ENCODE measurements at regions not wholly inside any gene's neighbourhood (a gene's known extent, or its start where the extent isn't known, plus 50 kb on each side); places are given as distances from the start of the nearest gene placed in this dataset.

- DNase-seq (ENCODE audit: low spot score): no peak
These were observed 411.4 kb downstream of the CCDC91 start for GRCh38 chr12:28601570-28602058.

DNA sequence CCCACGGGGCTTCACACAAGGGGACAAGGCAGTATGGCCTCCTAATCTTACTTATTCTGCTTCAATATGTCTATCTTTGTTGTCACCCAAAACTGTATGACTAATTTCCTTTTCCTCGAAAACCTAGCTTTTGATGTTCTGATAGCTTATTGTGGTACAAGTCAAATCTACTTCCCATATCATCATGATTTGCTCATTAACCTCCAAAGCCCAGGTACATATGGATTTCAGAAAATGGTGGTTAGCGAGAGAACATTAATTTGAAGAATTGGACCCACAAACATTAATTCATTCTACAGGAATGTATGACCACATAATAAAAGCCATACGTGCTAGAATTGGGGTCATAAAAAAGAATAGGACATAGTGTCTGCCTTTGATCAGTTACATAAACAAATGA, 412.5 kb downstream of the CCDC91 start:
- no peak for DNase-seq (ENCODE audit: low spot score)

- no peak for DNase-seq (ENCODE audit: low spot score)
These were observed 413.0 kb downstream of the CCDC91 start for GRCh38 chr12:28603239-28603638.

DNA sequence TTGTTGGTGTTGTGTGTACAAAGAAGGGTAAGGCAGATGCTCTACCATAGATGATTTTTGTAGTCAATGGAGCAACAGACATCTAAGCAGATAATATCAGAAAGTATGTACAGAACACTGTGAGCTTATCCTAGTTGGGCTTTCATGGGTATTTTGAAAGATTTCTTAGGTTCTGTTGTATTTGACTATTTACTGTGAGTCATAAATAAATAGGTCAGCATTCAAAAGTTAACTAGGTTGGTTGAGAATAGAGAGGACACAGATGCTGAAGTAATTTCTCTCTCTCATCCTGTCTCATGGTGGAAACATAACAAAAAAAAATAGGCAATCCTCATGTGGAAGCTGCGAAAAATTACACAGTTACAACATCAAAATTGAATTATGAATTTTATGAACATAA, 413.5 kb downstream of the CCDC91 start:
- DNase-seq (ENCODE audit: low spot score): no peak

DNA sequence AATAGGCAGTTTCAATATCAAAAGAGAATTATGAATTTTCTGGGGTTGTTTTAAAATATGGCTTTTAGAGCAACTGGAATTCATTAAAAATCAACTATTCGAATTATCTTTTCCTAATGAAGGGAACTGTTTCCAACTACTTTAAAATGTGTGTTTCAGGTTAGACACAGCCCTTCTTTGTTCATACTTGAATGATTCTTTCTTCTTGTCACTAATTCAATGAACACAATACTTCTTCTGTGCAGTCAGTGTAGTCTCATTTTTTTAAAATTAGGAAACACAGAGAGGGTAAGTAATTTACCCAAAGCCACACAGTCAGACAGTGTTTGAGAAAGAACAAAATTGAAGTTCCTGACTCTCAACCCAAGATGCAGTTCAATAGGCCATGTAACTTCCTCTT, 414.0 kb downstream of the CCDC91 start:
- no peak for DNase-seq (ENCODE audit: low spot score)

GRCh38 chr12:28606967-28607557, 416.8 kb downstream of the CCDC91 start:
- DNase-seq (ENCODE audit: low spot score): no peak

DNA sequence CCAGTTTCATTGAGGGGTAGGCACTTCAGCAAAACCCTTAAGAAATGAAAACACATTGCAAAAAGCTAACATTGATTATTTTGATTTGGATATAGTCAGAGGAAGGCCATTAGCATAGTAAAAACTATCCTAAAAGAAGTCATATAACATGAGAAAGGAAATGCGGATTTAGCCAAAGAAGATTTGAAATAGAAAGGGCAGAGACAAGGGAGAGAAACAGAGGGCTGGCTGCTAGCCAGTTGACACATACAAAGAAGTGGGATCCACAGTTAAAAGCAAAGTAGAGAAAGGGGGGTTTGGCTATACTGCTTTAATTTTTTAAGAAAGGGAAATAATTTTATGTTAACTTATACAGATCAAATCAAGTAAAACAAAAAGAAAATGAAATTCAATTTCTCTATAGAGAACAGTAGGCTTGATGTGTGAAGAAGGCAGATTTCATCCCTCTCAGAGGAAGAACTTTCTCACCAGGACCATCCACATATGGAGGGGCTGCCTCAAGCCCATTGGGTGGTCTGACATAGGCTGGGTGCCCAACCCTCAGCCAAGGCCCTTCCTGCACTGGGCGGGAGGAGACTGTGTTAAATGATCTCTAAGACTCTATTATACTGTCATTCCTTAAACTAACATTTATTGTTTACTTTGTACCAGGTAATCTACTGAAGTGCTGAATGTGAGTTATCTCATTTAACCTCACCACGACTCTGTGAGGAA, 420.3 kb downstream of the CCDC91 start:
- no peak for DNase-seq (ENCODE audit: low spot score)

GRCh38 chr12:28611115-28611435, 420.8 kb downstream of the CCDC91 start:
- peak; percentile 70 for DNase-seq (ENCODE audit: low spot score)

- no peak for DNase-seq (ENCODE audit: low spot score)
These were observed 421.2 kb downstream of the CCDC91 start for GRCh38 chr12:28611449-28611848.

DNA sequence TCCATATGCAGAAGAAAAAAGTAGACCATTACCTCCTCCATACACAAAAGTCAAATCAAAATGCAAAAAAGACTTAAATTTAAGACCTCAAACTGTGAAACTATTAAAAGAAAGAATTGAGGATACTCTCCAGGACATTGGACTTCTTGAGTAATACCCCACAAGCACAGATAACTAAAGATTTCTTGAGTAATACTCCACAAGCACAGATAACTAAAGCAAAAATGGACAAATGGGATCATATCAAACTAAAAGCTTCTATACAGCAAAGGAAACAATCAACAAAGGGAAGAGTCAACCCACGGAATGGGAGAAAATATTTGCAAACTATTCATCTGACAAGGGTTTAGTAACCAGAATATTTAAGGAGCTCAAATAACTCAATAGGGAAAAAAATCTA, 427.9 kb downstream of the CCDC91 start:
- no peak for DNase-seq (ENCODE audit: low spot score)

- no peak for DNase-seq (ENCODE audit: low spot score)
These were observed 428.5 kb downstream of the CCDC91 start for GRCh38 chr12:28618772-28619171.

GRCh38 chr12:28620281-28620680, 430.0 kb downstream of the CCDC91 start:
- DNase-seq (ENCODE audit: low spot score): no peak

DNA sequence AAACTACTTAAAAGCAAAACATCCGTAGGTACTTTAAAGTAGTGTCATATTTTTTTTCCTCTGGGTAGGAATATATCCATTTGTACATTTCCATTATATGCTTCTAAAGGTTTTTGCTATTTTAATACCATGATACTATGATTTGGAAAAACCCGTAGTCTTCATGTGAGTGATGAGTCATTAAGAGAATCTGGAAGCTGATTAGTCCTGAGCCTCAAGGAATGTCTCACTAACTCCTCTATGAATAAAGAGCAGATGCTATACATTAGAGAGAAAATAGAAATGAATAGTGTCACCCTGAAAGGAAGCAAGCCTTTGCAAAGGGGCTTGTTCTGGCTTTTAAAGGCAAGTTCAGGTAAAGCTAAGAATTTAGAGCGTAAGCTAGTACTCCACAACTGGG, 432.1 kb downstream of the CCDC91 start:
- peak; percentile 56 for DNase-seq (ENCODE audit: low spot score)

DNA sequence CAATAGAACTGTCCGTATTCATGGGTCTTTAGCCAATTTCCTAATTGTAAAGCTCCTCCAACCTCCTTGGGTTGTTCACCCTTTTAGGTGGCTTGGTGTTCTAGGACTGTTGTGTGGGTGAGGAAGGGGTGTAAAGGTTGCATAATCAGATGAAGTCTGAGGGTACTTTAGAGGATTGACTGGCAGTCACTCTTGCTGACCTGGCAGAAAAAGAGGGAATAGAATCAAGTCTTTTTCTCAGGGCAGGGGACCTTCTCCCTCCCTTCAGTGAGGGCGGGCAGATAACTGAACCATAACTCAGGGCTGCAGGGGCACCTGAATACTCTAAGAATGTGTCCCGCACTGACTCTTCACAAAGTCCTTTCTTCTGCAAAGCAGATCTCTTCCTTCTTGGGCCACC, 436.2 kb downstream of the CCDC91 start:
- DNase-seq (ENCODE audit: low spot score): no peak

- DNase-seq (ENCODE audit: low spot score): no peak
These were observed 439.4 kb downstream of the CCDC91 start for GRCh38 chr12:28629691-28630090.

- peak; percentile 9 for DNase-seq (ENCODE audit: low spot score)
These were observed 441.6 kb downstream of the CCDC91 start for GRCh38 chr12:28631831-28632230.

DNA sequence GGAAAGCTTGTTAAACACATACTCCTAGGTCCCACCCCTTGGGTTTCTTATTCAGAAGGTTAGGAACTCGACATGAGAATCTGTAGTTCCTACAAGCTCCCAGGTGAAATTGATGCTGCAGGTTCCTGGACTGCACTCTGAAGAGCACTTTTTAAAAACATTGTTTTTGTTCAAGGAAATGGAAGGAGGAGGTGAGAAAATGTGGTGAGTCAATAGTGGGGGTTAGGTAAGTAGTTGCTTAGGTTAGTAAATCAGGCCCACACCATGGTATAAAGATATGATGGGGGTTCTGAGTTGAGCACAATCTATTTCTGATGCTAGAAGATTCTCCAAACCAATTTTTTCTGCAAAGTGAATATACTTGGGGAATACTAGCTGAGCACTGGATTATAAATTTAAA, 450.3 kb downstream of the CCDC91 start:
- no peak for DNase-seq (ENCODE audit: low spot score)

DNA sequence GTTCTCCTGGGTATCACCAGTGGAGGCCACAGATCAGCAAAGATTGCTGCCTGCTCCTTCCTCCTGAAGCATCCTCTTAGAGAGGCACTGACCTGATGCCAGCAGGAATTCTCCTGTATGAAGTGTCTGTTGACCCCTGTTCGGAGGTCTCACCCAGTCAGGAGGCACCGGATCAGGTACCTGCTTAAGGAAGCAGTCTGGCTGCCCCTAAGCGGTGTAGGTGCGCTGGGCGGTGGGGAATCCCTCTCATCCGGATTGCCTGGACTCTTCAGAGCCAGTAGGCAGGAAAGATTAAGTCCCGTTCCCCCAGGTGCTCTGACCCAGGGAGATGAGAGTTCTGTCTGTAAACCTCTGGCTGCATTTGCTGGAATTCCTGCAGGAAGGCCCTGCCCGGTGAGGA, 455.2 kb downstream of the CCDC91 start:
- DNase-seq (ENCODE audit: low spot score): no peak

DNA sequence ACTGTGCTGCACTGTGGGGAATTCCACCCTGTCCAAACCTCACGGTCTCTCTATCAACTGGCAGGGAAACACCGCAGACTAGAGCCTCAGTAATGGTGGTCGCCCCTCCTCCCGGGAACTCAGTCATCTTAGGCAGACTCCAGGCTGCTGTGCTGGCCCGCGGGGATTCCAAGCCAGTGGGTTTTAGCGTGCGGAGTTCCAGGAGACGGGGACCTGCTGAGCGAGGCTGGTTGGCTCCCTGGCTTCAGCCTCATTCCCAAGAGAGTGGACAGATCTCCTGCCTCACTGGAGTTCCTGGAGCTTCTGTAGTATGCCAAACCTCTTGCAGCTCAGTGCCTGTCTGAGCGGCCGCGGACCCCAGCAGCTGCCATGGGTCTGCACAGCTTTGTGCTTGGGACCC, 455.6 kb downstream of the CCDC91 start:
- no peak for DNase-seq (ENCODE audit: low spot score)

DNA sequence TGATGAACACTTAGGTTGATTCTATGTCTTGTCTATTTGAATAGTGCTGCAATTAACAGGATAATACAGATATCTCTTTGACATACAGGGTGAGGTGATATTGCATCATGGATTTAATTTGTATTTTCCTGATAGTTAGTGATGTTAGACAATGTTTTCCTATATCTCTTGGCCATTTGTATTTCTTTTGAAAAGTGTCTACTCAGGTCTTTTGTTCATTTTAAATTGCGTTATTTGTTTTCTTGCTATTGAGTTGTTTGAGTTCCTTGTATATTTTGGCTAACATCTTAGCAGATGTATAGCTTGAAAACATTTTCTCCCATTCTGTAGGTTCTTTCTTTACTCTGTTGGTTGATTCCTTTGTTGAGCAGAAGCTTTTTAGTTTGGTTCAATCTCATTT, 460.6 kb downstream of the CCDC91 start:
- no peak for DNase-seq (ENCODE audit: low spot score)

DNA sequence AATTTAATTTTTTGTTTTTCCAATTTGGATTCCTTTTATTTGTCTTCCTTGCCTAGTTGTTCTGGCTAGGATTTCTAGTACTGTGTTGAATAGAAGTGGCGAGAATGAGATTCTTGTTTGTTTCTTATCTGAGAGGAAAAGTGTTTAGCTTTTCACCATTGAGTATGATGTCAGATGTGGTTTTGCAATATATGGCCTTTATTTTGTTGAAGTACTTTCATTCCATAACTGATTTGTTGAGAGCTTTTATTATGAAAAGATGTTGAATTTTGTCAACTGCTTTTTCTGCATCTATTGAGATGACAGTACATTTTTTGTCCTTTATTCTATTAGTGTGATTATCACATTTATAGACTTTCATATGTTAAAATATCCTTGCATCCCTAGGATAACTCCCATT, 462.0 kb downstream of the CCDC91 start:
- no peak for DNase-seq (ENCODE audit: low spot score)

DNA sequence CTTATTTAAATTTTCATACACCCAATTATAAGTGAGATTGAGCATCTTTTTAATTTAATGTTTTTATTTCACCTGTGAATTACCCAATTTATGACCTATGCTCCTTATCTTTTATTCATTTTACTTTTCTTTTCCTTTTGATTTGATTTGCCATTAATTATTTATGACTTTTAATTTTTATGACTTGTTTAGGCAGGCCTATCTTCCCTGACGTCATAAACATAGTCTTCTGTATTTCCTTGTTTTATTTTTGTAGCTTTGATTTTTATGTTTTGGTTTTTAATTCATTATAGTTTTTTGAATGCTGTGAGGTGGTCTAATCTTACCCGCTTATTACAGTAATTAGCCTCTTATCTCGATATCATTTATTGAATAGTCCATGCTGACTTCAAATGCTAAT, 467.1 kb upstream of the FAR2 start:
- no peak for DNase-seq (ENCODE audit: low spot score)

- DNase-seq (ENCODE audit: low spot score): no peak
These were observed 465.7 kb upstream of the FAR2 start for GRCh38 chr12:28683366-28683765.

Data from umbilical cord (tissue), 1 donor.